HEK293 (cell line): ENCODE measurements at regions not wholly inside any gene's neighbourhood (a gene's known extent, or its start where the extent isn't known, plus 50 kb on each side); places are given as distances from the start of the nearest gene placed in this dataset.
"Not testable (repeated sequence)": the region's sequence is repeated elsewhere in the genome, so short reads cannot be mapped to it uniquely, and the experiment has no call there.

Experiments used
- GLI4 ChIP-seq: fragments of 450-650 bp; formaldehyde crosslinking; IDR thresholded peaks from 2 replicates; pipeline ENCODE4 v1.5.1; 2016; ENCODE audit warnings: missing biosample characterization, missing genetic modification characterization
- SALL2 ChIP-seq: fragments of 450-650 bp; formaldehyde crosslinking; IDR thresholded peaks from 2 replicates; pipeline ENCODE4 v1.5.0; 2017; ENCODE audit warnings: missing biosample characterization, mild to moderate bottlenecking, missing genetic modification characterization, borderline replicate concordance
- ZBTB21 ChIP-seq: fragments of 450-650 bp; formaldehyde crosslinking; IDR thresholded peaks from 2 replicates; pipeline ENCODE4 v1.5.1; 2017; ENCODE audit warnings: missing biosample characterization, missing genetic modification characterization
- ZNF416 ChIP-seq: fragments of 450-650 bp; formaldehyde crosslinking; IDR thresholded peaks from 2 replicates; pipeline ENCODE4 v1.5.1; 2016; ENCODE audit warnings: missing biosample characterization, missing genetic modification characterization
- ZNF558 ChIP-seq: fragments of 450-650 bp; formaldehyde crosslinking; IDR thresholded peaks from 2 replicates; pipeline ENCODE4 v1.5.1; 2016; ENCODE audit warnings: missing biosample characterization, missing genetic modification characterization
- ZNF626 ChIP-seq: fragments of 450-650 bp; sonication (Bioruptor Pico); formaldehyde crosslinking; IDR thresholded peaks from 2 replicates; pipeline ENCODE4 v1.5.1; 2018; ENCODE audit warnings: missing biosample characterization, missing genetic modification characterization, inconsistent platforms
- TF ChIP-seq, protein P1 (sequence below): fragments of 450-650 bp; formaldehyde crosslinking; IDR thresholded peaks from 2 replicates; pipeline ENCODE4 v1.5.1; 2016; ENCODE audit warnings: missing biosample characterization, missing genetic modification characterization
- TF ChIP-seq, protein P2 (sequence below): fragments of 450-650 bp; formaldehyde crosslinking; IDR thresholded peaks from 2 replicates; pipeline ENCODE4 v1.5.1; 2016; ENCODE audit warnings: missing biosample characterization, missing genetic modification characterization
- TF ChIP-seq, protein P3 (sequence below): fragments of 450-650 bp; formaldehyde crosslinking; IDR thresholded peaks from 2 replicates; pipeline ENCODE4 v1.5.1; 2016; ENCODE audit warnings: missing biosample characterization, missing genetic modification characterization, low read depth
- TF ChIP-seq, protein P4 (sequence below): sonication (generic); formaldehyde crosslinking; IDR thresholded peaks from 2 replicates; pipeline ENCODE4 v1.8.1; 2022; ENCODE audit warnings: mild to moderate bottlenecking, moderate library complexity, missing genetic modification reagents

DNA sequence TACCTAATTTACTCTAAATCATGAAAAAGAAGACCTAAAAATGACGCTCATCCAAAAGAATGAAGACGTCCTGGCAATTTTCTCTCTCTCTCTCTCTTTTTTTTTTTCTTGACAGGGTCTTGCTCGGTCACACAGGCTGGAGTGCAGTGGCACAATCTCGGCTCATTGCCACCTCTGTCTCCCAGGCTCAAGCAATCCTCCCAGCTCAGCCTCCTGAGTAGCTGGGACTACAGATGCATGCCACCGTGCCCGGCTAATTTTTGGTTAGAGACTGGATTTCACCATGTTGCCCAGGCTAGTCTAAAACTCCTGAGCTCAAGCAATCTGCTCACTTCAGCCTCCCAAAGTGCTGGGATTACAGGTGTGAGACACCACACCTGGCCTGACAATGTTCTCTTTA lies 77.2 kb downstream of the CDO1 start:
- TF ChIP-seq SALL2, ZNF626, GLI4, ZBTB21, ZNF416, ZNF558 (tag by site-specific recombination): not testable (repeated sequence)
- TF ChIP-seq, protein P1, sequence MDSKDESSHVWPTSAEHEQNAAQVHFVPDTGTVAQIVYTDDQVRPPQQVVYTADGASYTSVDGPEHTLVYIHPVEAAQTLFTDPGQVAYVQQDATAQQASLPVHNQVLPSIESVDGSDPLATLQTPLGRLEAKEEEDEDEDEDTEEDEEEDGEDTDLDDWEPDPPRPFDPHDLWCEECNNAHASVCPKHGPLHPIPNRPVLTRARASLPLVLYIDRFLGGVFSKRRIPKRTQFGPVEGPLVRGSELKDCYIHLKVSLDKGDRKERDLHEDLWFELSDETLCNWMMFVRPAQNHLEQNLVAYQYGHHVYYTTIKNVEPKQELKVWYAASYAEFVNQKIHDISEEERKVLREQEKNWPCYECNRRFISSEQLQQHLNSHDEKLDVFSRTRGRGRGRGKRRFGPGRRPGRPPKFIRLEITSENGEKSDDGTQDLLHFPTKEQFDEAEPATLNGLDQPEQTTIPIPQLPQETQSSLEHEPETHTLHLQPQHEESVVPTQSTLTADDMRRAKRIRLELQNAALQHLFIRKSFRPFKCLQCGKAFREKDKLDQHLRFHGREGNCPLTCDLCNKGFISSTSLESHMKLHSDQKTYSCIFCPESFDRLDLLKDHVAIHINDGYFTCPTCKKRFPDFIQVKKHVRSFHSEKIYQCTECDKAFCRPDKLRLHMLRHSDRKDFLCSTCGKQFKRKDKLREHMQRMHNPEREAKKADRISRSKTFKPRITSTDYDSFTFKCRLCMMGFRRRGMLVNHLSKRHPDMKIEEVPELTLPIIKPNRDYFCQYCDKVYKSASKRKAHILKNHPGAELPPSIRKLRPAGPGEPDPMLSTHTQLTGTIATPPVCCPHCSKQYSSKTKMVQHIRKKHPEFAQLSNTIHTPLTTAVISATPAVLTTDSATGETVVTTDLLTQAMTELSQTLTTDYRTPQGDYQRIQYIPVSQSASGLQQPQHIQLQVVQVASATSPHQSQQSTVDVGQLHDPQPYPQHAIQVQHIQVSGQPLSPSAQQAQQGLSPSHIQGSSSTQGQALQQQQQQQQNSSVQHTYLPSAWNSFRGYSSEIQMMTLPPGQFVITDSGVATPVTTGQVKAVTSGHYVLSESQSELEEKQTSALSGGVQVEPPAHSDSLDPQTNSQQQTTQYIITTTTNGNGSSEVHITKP (tag by site-specific recombination): not testable (repeated sequence)
- TF ChIP-seq, protein P2, sequence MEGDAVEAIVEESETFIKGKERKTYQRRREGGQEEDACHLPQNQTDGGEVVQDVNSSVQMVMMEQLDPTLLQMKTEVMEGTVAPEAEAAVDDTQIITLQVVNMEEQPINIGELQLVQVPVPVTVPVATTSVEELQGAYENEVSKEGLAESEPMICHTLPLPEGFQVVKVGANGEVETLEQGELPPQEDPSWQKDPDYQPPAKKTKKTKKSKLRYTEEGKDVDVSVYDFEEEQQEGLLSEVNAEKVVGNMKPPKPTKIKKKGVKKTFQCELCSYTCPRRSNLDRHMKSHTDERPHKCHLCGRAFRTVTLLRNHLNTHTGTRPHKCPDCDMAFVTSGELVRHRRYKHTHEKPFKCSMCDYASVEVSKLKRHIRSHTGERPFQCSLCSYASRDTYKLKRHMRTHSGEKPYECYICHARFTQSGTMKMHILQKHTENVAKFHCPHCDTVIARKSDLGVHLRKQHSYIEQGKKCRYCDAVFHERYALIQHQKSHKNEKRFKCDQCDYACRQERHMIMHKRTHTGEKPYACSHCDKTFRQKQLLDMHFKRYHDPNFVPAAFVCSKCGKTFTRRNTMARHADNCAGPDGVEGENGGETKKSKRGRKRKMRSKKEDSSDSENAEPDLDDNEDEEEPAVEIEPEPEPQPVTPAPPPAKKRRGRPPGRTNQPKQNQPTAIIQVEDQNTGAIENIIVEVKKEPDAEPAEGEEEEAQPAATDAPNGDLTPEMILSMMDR (tag by site-specific recombination): not testable (repeated sequence)
- TF ChIP-seq, protein P3, sequence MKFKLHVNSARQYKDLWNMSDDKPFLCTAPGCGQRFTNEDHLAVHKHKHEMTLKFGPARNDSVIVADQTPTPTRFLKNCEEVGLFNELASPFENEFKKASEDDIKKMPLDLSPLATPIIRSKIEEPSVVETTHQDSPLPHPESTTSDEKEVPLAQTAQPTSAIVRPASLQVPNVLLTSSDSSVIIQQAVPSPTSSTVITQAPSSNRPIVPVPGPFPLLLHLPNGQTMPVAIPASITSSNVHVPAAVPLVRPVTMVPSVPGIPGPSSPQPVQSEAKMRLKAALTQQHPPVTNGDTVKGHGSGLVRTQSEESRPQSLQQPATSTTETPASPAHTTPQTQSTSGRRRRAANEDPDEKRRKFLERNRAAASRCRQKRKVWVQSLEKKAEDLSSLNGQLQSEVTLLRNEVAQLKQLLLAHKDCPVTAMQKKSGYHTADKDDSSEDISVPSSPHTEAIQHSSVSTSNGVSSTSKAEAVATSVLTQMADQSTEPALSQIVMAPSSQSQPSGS: not testable (repeated sequence)
- TF ChIP-seq, protein P4, sequence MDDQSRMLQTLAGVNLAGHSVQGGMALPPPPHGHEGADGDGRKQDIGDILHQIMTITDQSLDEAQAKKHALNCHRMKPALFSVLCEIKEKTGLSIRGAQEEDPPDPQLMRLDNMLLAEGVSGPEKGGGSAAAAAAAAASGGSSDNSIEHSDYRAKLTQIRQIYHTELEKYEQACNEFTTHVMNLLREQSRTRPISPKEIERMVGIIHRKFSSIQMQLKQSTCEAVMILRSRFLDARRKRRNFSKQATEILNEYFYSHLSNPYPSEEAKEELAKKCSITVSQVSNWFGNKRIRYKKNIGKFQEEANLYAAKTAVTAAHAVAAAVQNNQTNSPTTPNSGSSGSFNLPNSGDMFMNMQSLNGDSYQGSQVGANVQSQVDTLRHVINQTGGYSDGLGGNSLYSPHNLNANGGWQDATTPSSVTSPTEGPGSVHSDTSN (CRISPR knock-in tag): not testable (repeated sequence)
